ENCODE measurements at regions not wholly inside any gene's neighbourhood (a gene's known extent, or its start where the extent isn't known, plus 50 kb on each side); places are given as distances from the start of the nearest gene placed in this dataset.
"Not testable (repeated sequence)": the region's sequence is repeated elsewhere in the genome, so short reads cannot be mapped to it uniquely, and the experiment has no call there.

- no peaks in the 10 kb centered on the region for H3K27me3 ChIP-seq (ENCODE audit: control insufficient read depth in 4 of 4, insufficient read depth in 4 of 4, low read length in 3 of 4)
- peaks cover 0 to 4% (median 0%) of the 10 kb centered on the region in 4 donors for H3K4me1 ChIP-seq (ENCODE audit: control insufficient read depth in 4 of 4, insufficient read depth in 4 of 4, low read length in 3 of 4)
- 66% methylated on average over 7 of the region's 7 CpGs for WGBS
- H3K9me3 ChIP-seq (ENCODE audit: control insufficient read depth in 4 of 4, low read length in 3 of 4) = no peaks in the 10 kb centered on the region
- DNase-seq (ENCODE audit: low spot score) = no peak
- H3K4me3 ChIP-seq (ENCODE audit: low read depth in 1 of 3, low read length in 3 of 3) = no peak overlapping the region
- H3K36me3 ChIP-seq (ENCODE audit: control insufficient read depth in 4 of 4, insufficient read depth in 3 of 4, low read depth in 1 of 4, low read length in 3 of 4) = no peaks in the 10 kb centered on the region
- no peak overlapping the region for H3K9ac ChIP-seq (ENCODE audit: low read depth in 1 of 2, low read length in 2 of 2)
- TF ChIP-seq YY1 (IDR thresholded peaks at IDR 0.05) = no peak
- no peak for TF ChIP-seq RXRA (IDR thresholded peaks at IDR 0.05)
- TF ChIP-seq CTCF (IDR thresholded peaks at IDR 0.05; ENCODE audit: low read depth, low read length, missing input control) = no peak
- TF ChIP-seq EGR1 (IDR thresholded peaks at IDR 0.05; ENCODE audit: low read depth in 2 of 2) = no peak
- no peak for TF ChIP-seq RAD21 (IDR thresholded peaks at IDR 0.05)
- H3K27ac ChIP-seq (ENCODE audit: low read depth in 1 of 2, low read length in 2 of 2) = no peak overlapping the region
Observed at GRCh38 chr4:72706684-72707083, 137.7 kb upstream of the ADAMTS3 start.

- not testable (repeated sequence) for DNase-seq (ENCODE audit: low spot score); H3K4me3 ChIP-seq (ENCODE audit: low read depth in 1 of 3, low read length in 3 of 3); H3K9ac ChIP-seq (ENCODE audit: low read depth in 1 of 2, low read length in 2 of 2); H3K27ac ChIP-seq (ENCODE audit: low read depth in 1 of 2, low read length in 2 of 2); H3K4me1 ChIP-seq (ENCODE audit: control insufficient read depth in 4 of 4, insufficient read depth in 4 of 4, low read length in 3 of 4); H3K9me3 ChIP-seq (ENCODE audit: control insufficient read depth in 4 of 4, low read length in 3 of 4); H3K27me3 ChIP-seq (ENCODE audit: control insufficient read depth in 4 of 4, insufficient read depth in 4 of 4, low read length in 3 of 4); H3K36me3 ChIP-seq (ENCODE audit: control insufficient read depth in 4 of 4, insufficient read depth in 3 of 4, low read depth in 1 of 4, low read length in 3 of 4)
- WGBS = 82% methylated on average over 7 of the region's 7 CpGs
Observed at GRCh38 chr4:72704925-72705640, 136.1 kb upstream of the ADAMTS3 start.

GRCh38 chr4:72702948-72703347 lies 133.9 kb upstream of the ADAMTS3 start:
- H3K9me3 ChIP-seq (ENCODE audit: control insufficient read depth in 4 of 4, low read length in 3 of 4) = no peaks in the 10 kb centered on the region
- H3K36me3 ChIP-seq (ENCODE audit: control insufficient read depth in 4 of 4, insufficient read depth in 3 of 4, low read depth in 1 of 4, low read length in 3 of 4) = no peaks in the 10 kb centered on the region
- H3K4me3 ChIP-seq (ENCODE audit: low read depth in 1 of 3, low read length in 3 of 3) = no peak overlapping the region
- H3K27ac ChIP-seq (ENCODE audit: low read depth in 1 of 2, low read length in 2 of 2) = no peak overlapping the region
- peaks cover 0 to 4% (median 0%) of the 10 kb centered on the region in 4 donors for H3K4me1 ChIP-seq (ENCODE audit: control insufficient read depth in 4 of 4, insufficient read depth in 4 of 4, low read length in 3 of 4)
- DNase-seq (ENCODE audit: low spot score) = no peak
- H3K27me3 ChIP-seq (ENCODE audit: control insufficient read depth in 4 of 4, insufficient read depth in 4 of 4, low read length in 3 of 4) = no peaks in the 10 kb centered on the region
- H3K9ac ChIP-seq (ENCODE audit: low read depth in 1 of 2, low read length in 2 of 2) = no peak overlapping the region
- WGBS = 73% methylated on average over 3 of the region's 3 CpGs
- TF ChIP-seq GABPA (IDR thresholded peaks at IDR 0.05 in 1 of 2, conservative IDR thresholded peaks at IDR 0.05 in 1 of 2) = no peak
- no peak for TF ChIP-seq RXRA (IDR thresholded peaks at IDR 0.05)
- TF ChIP-seq FOXA1 (IDR thresholded peaks at IDR 0.05) = no peak
- no peak for TF ChIP-seq NR2F2 (IDR thresholded peaks at IDR 0.05)
- no peak for TF ChIP-seq SP1 (IDR thresholded peaks at IDR 0.05)
- no peak for TF ChIP-seq JUND (IDR thresholded peaks at IDR 0.05)
- TF ChIP-seq RAD21 (IDR thresholded peaks at IDR 0.05) = no peak
- no peak for TF ChIP-seq YY1 (IDR thresholded peaks at IDR 0.05)
- TF ChIP-seq EGR1 (IDR thresholded peaks at IDR 0.05; ENCODE audit: low read depth in 2 of 2) = no peak
- no peak for TF ChIP-seq HNF4G (IDR thresholded peaks at IDR 0.05)
- TF ChIP-seq TAF1 (conservative IDR thresholded peaks at IDR 0.05) = no peak
